D721Med (cell line): ENCODE measurements at regions not wholly inside any gene's neighbourhood (a gene's known extent, or its start where the extent isn't known, plus 50 kb on each side); places are given as distances from the start of the nearest gene placed in this dataset.
"Not testable (repeated sequence)": the region's sequence is repeated elsewhere in the genome, so short reads cannot be mapped to it uniquely, and the experiment has no call there.

Experiments used
- DNase-seq: peaks from one replicate; pipeline ENCODE4 v3.0.0; 2011; ENCODE audit warnings: low spot score; ENCODE audit not compliant: insufficient read length
- FAIRE-seq: peaks from 2 replicates; lab custom pipeline; 2011; peaks lifted over from hg19 to GRCh38; lab: Jason Lieb, UNC
- CTCF ChIP-seq: IDR thresholded peaks from 2 replicates; pipeline ENCODE4 v1.5.1; 2012; ENCODE audit warnings: mild to moderate bottlenecking, control low read depth; ENCODE audit not compliant: insufficient read depth; ENCODE audit errors: missing control alignments

GRCh38 chr3:187888701-187889100 is 143.4 kb upstream of the BCL6 start:
- no peak for TF ChIP-seq CTCF
- FAIRE-seq: no peak

GRCh38 chr3:187889106-187889505 is 143.8 kb upstream of the BCL6 start:
- no peak for TF ChIP-seq CTCF
- FAIRE-seq: no peak
- DNase-seq: no peak

More at GRCh38 chr3:187888701-187889100, 143.4 kb upstream of the BCL6 start:
- DNase-seq: no peak

DNA sequence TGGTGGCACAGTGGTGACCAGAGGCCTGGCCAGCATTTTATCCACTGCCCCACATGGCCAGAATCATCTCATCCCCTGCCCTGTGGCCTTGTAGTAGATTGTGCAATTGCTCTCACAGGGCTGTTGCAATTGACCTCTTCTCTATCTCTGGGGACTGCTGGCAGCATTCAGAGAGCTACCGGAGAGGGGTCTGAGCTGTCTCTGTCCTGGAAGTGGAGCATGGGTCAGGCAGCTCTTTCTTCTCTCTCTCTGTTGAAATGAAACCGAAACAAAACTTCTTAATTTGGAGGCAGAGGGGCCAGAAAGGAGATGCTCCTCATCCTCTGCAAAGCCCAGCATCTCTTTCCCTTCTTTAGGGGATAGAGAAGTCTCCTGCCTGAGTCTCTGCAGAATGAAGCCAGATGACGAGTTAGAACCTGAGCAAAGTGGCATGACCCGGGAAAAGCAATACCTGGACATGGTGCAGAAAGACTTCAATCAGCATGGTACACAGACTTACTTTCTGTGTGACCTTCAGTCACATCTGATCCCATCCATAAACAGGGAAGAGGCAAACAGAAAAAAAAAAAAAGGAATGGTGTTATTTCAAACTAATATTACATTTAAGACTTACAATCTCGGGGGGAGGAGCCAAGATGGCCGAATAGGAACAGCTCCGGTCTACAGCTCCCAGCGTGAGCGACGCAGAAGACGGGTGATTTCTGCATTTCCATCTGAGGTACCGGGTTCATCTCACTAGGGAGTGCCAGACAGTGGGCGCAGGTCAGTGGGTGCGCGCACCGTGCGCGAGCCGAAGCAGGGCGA is 144.5 kb upstream of the BCL6 start:
- TF ChIP-seq CTCF: no peak
- DNase-seq (no peak), FAIRE-seq (no peak)

DNA sequence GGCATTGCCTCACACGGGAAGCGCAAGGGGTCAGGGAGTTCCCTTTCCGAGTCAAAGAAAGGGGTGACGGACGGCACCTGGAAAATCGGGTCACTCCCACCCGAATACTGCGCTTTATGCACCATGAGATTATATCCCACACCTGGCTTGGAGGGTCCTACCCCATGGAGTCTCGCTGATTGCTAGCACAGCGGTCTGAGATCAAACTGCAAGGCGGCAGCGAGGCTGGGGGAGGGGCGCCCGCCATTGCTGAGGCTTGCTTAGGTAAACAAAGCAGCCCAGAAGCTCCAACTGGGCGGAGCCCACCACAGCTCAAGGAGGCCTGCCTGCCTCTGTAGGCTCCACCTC is 145.1 kb upstream of the BCL6 start:
- DNase-seq, FAIRE-seq: not testable (repeated sequence)

DNA sequence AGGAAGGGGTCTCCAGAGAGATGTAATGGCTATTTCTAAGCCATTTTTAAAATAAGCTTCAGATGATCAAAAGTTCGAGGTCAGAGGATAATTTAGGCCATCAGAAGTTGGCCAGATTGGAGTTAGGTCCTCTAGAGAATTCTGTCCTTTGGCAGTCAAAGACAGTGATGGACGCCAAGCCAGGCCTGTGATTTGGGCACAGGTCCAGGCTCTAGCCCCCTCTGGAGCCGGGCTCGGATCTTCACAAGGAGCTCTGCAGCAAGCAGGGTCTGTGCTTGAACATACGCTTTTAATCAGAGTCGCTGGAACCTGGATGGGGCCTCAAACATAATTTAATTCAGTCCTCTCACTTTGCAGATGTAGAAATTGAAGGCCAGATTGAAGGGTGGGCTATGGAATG is 151.4 kb upstream of the BCL6 start:
- TF ChIP-seq CTCF: no peak
- DNase-seq: no peak
- FAIRE-seq: no peak

DNA sequence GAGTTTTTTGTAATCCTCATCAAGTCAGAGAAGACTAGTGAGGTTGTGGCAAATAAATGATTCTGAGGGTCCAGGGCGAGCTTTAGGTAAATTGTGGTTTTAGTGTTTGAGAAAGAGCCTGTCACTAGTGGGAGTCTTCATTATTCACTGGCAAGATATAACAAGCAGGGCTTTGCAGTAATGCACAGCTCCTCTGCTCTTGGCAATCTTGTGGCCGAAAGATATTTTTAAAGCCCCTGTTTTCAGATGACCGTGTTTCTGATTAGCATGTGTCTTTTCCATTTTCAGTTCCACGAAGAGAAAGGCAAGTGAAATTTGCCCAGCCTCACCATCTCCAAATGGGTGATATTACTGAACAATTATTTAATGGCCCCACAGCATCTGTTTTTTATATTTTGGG is 154.0 kb upstream of the BCL6 start:
- no peak for FAIRE-seq
- DNase-seq: no peak
- TF ChIP-seq CTCF: no peak

GRCh38 chr3:187900993-187901755 is 155.9 kb upstream of the BCL6 start:
- FAIRE-seq: no peak
- no peak for TF ChIP-seq CTCF
- no peak for DNase-seq
